ENCODE measurements at regions not wholly inside any gene's neighbourhood (a gene's known extent, or its start where the extent isn't known, plus 50 kb on each side); places are given as distances from the start of the nearest gene placed in this dataset.
A peak's percentile ranks its signal among the peaks of the same experiment; 100 is the strongest.

GRCh38 chr2:45123521-45124191 lies 114.4 kb upstream of the SIX2 start:
- DNase-seq: no peak
- intact Hi-C loops (cut with DNase I): no loop called here
- 79 to 87% (median 82%) methylated on average over 6 of the region's 6 CpGs for WGBS, 4 donors

GRCh38 chr2:45123065-45123464 lies 113.8 kb upstream of the SIX2 start:
- Histone ChIP-seq H3K27ac (no peak overlapping the region), H3K4me1 (replicated peaks in 1 of 2) (no peaks in the 10 kb centered on the region), H3K36me3 (replicated peaks in 1 of 2) (no peaks in the 10 kb centered on the region), H3K9me3 (replicated peaks in 1 of 3) (no peaks in the 10 kb centered on the region), H3K27me3 (no peaks in the 10 kb centered on the region), H3K4me3 (no peak overlapping the region)
- 58 to 77% (median 75%) methylated on average over 2 of the region's 2 CpGs for WGBS, 4 donors
- intact Hi-C loops (cut with DNase I): no loop called here
- no peak for DNase-seq
- no peak for TF ChIP-seq POLR2A (IDR thresholded peaks at IDR 0.05)
- no peak for TF ChIP-seq CTCF (IDR thresholded peaks at IDR 0.05)

More at GRCh38 chr2:45123521-45124191, 114.4 kb upstream of the SIX2 start:
- no peaks in the 10 kb centered on the region for H3K36me3 ChIP-seq (replicated peaks in 1 of 2)
- no peak overlapping the region for H3K4me3 ChIP-seq
- peaks cover 0 to under 1% of the 10 kb centered on the region in 2 donors for H3K4me1 ChIP-seq (replicated peaks in 1 of 2)
- no peak overlapping the region for H3K27ac ChIP-seq
- no peaks in the 10 kb centered on the region for H3K27me3 ChIP-seq
- TF ChIP-seq POLR2A (IDR thresholded peaks at IDR 0.05) (no peak), CTCF (IDR thresholded peaks at IDR 0.05) (no peak)
- no peaks in the 10 kb centered on the region for H3K9me3 ChIP-seq (replicated peaks in 1 of 3)

GRCh38 chr2:45121236-45121927 lies 112.1 kb upstream of the SIX2 start:
- intact Hi-C loops (cut with DNase I): no loop called here
- Histone ChIP-seq H3K9me3 (replicated peaks in 1 of 3) (no peaks in the 10 kb centered on the region), H3K4me1 (replicated peaks in 1 of 2) (no peaks in the 10 kb centered on the region), H3K27me3 (no peaks in the 10 kb centered on the region), H3K27ac (no peak overlapping the region), H3K4me3 (no peak overlapping the region), H3K36me3 (replicated peaks in 1 of 2) (no peaks in the 10 kb centered on the region)
- TF ChIP-seq CTCF (IDR thresholded peaks at IDR 0.05) (no peak), POLR2A (IDR thresholded peaks at IDR 0.05) (no peak)
- DNase-seq: no peak
- 60 to 75% (median 69%) methylated on average over 5 of the region's 5 CpGs for WGBS, 4 donors

- Histone ChIP-seq H3K9me3 (replicated peaks in 1 of 3) (no peaks in the 10 kb centered on the region), H3K4me3 (no peak overlapping the region), H3K36me3 (replicated peaks in 1 of 2) (no peaks in the 10 kb centered on the region), H3K4me1 (replicated peaks in 1 of 2) (no peaks in the 10 kb centered on the region), H3K27me3 (no peaks in the 10 kb centered on the region), H3K27ac (no peak overlapping the region)
- intact Hi-C loops (cut with DNase I): no loop called here
- TF ChIP-seq POLR2A (IDR thresholded peaks at IDR 0.05) (no peak), CTCF (IDR thresholded peaks at IDR 0.05) (no peak)
- peak in 1 of 7 donors; percentile 3 for DNase-seq
These were observed 111.3 kb upstream of the SIX2 start for GRCh38 chr2:45120546-45120945.
